ENCODE measurements at regions not wholly inside any gene's neighbourhood (a gene's known extent, or its start where the extent isn't known, plus 50 kb on each side); places are given as distances from the start of the nearest gene placed in this dataset.

DNA sequence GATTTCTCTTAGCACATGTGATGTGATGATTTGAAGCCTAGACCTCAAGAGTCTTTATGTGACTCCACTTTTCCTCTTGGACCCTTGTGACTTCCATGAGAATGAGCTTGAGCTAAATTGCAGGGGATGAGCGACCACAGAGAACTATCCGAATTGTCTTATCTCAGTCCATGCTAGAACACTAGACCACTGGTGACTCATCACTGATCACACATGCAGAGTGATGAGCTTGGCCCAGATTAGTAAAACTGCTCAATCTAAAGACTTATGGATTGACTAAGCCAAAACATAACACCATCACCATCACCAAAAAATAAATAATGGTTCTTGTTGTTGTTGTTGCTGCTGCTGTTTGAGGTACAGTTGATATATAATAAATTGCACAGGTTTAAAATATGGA lies 114.1 kb upstream of the CFAP20DC start:
- TF ChIP-seq, protein P1, sequence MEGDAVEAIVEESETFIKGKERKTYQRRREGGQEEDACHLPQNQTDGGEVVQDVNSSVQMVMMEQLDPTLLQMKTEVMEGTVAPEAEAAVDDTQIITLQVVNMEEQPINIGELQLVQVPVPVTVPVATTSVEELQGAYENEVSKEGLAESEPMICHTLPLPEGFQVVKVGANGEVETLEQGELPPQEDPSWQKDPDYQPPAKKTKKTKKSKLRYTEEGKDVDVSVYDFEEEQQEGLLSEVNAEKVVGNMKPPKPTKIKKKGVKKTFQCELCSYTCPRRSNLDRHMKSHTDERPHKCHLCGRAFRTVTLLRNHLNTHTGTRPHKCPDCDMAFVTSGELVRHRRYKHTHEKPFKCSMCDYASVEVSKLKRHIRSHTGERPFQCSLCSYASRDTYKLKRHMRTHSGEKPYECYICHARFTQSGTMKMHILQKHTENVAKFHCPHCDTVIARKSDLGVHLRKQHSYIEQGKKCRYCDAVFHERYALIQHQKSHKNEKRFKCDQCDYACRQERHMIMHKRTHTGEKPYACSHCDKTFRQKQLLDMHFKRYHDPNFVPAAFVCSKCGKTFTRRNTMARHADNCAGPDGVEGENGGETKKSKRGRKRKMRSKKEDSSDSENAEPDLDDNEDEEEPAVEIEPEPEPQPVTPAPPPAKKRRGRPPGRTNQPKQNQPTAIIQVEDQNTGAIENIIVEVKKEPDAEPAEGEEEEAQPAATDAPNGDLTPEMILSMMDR (IDR thresholded peaks at IDR 0.05): no peak
- no peak for TF ChIP-seq POLR2A (IDR thresholded peaks at IDR 0.05)
- TF ChIP-seq EP300 (IDR thresholded peaks at IDR 0.05): no peak
